HG03354 (cell line): ENCODE measurements at regions not wholly inside any gene's neighbourhood (a gene's known extent, or its start where the extent isn't known, plus 50 kb on each side); places are given as distances from the start of the nearest gene placed in this dataset.

Source experiments
- ATAC-seq: cut with Tn5 transposase; IDR thresholded peaks from one replicate; pipeline ENCODE4 v1.9.1; 2021; ENCODE audit warnings: mild to moderate bottlenecking; ENCODE audit not compliant: unreplicated experiment, poor library complexity, severe bottlenecking

DNA sequence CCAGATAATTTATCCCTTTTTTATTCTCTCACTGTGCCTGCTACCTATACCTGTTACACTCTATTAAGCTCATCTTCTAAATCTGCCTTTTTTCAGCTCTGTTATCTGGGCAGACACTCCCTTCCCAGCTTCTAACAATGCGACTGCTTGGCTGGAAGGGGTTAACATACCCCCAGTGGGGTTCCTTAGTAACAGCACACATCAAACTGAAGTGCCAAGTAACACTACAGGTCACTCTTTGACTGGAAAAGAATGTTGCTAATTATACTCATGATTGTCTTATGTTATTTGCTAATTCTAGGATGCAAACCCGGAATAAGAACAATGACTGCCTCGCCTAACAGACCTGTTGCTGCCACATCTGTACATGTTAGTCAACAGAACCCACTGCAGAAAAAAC, 203.5 kb downstream of the EPM2A start:
- ATAC-seq: no peak

DNA sequence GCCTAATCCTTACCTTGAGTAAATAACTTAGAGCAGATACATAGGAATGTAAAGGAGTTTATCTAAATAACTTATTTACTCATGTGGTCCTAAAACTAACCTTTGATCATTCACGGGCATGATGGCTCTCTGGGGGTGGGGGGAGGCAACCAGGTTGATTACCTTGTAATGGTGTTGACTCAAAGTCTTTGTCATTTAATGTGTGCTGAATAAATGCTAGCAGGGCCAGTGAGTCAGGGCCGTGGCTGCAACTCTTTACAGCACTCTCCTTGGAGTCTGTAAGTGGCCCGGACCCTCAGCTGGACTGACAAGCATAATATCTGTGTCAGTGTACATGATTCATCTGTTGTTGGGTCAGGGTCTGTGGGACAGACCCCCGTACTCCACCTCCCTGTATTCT, 203.0 kb downstream of the EPM2A start:
- no peak for ATAC-seq

DNA sequence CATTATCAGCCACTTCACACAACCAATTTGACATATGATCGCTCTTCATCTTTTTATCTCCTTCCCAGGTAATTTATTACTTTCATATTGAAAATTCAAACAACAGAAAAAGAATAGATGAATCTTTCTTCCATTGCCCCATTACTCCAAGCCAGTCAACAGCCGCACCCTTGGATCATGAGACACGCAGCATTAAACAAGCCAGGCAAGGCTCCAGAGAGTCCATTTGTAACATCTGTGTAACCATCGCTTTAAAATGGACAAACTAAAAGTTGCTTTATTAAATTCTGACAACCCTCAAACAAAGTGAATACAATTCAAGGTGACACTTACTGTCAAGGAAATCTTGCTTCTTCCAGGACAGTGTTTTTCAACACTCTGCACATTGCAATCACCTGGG, 200.3 kb downstream of the EPM2A start:
- no peak for ATAC-seq

DNA sequence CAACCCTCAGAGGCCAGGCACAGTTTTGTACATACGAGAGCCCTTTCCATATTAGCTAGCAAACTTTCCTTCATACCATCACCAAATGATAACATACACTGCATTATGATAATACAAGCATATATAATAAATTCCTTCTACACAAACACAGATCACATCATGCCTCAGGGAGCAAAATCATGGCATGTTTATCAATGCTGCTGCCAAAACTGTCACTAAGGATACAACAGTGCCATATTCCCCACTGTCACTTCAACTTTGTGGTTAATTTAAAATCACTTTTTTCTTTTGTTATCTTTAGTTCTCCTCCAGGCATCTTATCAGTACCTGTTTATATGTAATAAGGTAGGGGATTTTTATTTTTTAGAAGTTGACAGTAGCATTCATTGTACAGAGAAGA, 196.3 kb downstream of the EPM2A start:
- no peak for ATAC-seq

DNA sequence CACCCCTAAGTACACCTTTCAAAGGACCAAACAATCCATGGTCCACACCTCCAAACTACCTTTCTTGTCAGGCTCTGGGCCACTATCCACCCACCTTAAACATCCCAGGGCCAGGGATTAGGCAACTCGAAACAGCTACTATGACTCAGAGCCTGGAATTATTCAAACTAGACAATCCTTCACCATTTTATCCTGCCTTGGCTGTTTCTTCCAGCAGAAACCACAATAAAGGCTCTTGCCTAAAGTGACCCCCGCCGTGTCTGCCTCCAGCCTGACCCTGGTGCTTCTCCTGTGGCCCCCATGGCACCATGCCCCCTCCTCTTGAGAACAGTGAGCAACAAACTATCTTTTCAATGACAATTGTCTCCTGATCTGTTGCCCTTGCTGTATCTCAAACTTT, 195.5 kb downstream of the EPM2A start:
- no peak for ATAC-seq

DNA sequence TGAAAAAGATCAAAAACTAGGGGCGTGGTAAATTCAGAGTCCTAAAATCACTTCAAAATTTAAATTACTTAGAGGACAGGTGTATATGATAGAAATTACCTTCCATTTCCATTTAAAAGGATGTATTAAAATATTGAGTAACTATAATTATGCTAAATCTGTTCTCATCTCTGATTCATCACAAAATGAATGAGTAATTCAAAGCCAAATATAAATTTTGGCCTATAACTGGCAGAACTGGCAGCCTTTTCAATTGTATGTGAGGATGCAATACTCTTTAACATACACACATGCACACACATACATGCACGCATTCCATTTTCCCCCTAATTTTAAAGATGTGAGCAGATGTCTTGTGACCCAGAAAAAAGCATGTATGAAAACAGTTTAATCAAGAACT, 194.6 kb downstream of the EPM2A start:
- no peak for ATAC-seq

DNA sequence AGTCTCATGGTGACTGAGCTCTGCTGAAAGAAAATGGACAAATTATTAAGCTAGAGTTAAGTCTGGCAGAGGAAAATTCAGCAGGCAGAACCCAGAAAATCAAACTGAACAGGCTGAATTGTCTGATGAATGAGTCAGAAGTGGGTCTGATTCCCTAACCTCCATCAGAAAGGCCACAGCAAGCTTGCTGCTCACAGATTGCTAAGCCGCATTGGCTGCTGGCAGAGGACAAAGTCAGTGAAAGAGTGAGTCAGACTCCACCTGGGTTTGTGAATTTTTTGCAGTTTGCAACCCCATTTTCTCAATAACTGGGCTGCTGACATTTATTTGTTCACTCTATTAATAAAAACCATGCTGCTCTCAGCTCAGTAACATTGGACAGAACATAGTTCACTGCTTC, 191.3 kb downstream of the EPM2A start:
- no peak for ATAC-seq

DNA sequence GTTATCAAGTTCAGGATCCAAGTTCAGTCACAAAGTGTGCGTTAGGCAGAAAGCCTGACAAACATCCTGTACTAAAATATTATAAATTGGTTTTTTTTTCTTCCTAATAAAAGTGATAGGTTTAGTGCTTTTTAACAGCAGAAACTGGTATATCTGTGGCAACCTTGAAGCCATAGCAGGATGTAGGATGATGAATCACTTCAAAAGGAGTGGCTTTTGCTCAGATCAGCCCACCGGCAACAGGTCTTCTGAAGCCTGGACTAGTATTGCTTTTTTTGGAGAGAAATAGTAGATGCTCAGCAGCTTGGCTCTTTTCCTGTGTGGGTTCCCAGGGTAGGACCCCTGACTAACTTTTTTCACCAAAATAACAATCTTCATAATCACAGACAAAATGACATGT, 190.8 kb downstream of the EPM2A start:
- no peak for ATAC-seq

DNA sequence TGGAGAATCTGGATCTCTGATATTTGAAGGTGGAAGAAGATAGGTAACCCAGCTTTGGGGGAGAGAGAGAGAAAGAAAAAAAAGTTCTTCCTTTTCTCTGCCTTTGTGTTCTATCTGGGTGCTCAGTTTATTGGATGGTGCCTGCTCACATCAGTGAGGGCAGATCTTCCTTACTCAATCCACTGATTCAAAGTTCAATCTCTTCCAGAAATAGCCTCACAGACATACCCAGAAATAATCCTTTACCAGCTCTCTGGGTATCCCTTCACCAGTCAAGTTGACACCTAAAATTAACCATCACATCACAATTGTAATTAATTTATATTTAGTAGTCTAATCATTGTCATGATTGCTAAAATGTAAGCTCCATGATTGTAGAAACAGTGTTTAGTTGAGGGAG, 189.1 kb downstream of the EPM2A start:
- no peak for ATAC-seq

DNA sequence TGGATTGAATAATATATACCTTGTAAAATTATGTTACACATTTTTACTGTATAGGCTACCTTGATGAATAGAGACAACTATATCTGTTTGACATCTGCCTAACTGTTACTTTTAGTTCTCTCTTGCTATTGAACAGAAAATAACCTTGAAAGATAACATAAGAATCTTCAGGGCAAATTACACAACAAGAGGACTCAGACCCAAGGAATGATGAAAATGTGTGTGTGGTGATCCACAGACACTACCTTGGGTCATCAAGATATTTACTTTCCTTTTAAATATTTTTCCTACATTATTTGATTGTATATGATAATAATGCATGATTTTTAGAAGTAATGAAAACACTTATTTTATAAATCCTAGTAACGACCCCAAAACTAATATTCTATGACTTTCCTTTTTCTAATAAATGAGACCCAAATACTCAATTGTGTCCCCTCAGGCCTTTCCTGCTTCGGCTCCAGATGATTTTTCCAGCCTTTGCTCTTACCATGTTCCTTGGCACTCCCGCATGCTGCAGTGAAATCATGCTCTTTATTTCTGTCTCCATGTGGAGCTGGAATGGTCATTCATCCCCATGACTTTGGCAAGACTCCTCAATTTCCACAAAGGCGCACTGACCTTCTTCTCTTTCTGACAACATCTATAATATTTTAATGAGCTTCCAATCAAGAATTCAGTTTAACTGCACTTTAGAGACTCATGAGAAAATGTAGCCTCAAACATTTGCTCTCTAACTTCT, 187.6 kb downstream of the EPM2A start:
- no peak for ATAC-seq

DNA sequence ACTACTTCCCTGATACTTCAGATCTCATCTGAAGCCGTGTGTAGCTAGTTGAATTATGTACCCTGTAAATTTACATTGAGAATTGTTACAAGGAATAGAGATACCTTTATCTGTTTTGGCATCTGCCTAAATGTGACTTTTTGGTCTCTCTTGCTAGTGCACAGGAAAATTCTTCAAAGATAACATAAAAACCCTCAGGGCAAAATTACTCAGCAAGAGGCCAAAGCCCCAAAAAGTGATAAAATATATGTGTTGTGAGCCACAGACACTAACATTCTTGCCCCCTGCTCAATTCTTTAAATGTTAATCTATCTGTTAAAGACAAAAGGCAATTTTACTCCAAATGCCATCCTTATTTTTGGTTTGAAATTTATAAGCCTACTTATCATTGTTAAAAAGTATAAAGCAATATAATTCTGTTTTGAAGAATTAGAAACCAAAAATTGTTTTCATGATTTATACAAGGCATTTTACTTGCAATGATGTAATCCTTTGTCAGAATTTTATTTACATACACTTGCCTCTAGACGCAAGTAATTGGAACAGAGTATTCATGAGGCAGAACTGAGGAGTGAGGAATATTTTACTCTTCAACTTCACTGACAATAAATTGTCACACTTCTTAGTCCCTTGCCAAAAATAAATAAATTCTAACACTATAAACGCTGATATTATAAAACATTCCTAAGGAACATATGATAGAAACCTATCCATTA, 186.2 kb downstream of the EPM2A start:
- ATAC-seq: no peak

DNA sequence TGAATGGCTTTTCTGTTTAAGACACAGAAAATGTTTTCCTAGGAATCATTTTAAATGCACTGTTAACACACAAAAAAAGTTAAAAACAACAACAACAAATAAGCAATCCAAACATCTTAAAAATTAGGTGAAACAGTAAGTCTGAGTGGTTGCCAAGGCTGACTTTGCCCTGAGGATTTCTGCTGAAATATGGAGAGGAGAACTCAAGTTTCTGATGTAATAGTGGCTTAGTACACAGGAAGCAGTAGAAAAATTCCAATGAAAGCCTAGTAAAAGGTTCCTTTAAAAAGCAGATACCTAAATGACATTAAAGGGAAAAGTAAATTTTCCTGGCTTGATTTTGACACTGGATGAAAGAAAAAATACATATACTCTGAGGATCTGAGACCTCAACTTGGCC, 184.2 kb downstream of the EPM2A start:
- ATAC-seq: no peak

DNA sequence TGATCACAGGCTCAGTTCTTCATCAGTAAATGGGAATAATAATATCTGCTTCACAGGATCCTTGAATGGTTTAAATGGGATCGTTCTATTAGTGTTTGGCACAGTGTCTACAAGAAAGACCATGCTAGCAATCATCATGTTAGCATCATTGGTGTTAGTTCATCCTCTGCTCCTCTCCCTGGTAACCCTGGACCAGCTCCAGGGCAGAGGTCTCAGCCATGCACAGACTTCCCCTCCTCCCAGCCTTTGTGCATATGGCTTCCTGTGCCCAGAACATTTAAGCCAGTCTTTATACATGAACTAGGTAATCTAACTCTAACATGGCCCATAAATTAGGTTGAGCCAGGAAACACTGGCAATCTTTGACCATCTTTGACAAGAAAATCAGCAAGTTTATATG, 180.2 kb downstream of the EPM2A start:
- ATAC-seq: no peak

DNA sequence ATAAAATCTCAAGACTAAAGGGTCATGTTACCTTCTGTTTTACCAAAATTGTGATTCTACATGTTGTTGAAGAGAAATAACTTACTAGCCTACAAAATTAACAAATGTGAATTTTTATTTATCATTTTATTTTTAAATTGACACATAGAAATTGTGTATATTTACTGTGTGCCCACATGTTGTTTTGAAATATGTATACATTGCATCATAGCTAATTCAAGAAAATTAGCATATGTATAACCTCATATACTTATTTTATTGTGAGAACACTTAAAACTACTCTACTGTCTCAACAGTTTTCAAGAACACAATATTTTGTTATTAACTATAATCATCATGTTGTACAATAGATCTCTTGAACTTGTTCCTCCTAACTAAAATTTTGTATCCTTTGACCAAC, 177.8 kb downstream of the EPM2A start:
- no peak for ATAC-seq

DNA sequence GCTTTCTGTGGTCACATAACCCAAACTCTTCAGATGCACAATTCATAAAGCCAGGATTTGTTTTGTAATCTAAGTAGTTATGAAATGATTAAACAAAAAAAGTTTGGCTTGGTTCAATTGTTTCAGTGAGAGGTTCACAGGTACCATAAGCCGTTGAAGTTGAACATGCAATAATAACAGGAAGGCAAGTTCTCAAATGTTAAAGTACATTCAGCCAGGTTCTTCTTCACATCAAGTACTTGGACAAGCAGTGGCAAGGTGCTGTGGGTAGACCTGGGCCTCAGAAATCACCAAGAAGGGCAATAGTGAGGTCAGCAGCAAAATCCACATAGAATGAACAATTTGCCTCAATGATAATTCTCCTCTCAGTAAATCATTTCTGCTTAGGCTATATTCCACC, 175.5 kb downstream of the EPM2A start:
- ATAC-seq: no peak

DNA sequence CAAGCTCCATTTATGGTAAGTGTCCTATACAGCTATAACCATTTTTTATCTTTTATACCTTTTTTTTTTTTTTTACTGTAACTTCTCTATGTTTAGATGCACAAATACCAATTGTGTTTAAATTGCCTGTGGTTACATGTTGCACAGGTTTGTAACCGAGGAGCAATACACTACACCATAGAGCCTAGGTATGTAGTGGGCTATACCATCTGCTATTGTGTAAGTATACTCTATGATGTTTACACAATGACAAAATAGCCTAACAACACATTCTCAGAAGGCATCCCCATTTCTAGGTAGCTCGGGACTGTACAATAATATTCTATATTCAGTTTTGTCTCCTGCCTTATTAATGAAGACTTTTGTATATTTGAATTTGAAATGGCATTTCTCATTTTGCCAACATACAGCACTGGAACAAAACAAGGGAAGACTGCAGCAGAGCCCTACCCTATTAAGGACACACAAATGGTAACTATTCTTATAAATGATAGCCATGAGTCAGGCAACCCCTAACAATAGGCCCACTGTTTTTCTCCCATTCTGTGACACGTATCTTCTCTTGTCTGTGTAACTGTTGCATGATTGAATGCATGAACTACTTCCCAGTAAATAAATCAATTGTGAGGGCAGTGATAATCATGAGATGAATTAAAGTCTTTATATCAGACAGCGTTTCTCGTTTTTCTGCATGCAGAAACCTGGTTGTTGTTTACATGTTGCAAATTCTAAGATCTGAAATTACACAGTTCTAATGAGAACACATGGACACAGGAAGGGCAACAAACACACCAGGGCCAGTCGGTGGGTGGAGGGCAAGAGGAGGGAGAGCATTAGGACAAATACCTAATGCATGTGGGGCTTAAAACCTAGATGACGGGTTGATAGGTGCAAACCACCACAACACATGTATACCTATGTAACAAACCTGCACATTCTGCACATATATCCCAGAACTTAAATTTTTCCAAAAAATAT, 173.9 kb downstream of the EPM2A start:
- ATAC-seq: no peak

DNA sequence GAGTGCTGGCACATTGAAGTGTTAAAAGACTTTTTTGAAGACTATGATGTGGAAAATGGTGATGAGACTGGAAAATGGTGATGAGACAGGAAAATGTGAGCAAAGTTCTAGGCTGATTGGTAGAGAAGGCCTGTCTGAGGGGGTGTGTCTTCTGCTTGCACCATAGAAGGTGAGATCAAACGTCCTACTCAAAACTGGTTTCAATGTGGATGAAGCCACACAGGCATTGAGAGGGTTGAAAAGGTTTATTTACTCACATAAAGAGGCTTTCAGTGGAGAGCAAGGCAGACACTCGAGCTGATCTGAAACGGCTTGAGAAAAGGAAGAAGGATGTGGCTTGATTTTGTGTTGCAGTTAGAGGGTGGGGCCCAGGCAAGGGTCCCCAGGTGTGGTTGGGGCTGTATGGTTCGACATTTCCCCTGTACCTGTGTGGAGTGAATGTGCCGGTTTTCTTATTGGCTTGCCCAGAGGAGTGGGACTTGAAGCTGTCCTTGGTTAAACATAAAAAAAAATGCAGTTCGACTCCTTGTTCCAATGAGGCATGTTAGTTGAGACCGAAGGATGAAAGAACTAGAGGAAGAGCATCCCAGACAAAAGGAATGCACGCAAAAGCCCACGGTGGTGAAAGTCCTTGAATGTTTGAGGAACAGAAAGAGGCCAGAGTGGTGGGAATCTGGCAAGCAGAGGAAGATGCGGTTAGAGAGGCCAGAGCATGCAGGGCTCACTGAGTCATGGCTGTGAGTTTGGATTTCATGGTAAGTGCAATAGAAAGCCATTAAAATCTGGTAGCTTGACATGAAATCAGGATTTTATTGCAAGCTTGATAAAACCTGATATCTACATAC, 172.3 kb downstream of the EPM2A start:
- ATAC-seq: no peak

DNA sequence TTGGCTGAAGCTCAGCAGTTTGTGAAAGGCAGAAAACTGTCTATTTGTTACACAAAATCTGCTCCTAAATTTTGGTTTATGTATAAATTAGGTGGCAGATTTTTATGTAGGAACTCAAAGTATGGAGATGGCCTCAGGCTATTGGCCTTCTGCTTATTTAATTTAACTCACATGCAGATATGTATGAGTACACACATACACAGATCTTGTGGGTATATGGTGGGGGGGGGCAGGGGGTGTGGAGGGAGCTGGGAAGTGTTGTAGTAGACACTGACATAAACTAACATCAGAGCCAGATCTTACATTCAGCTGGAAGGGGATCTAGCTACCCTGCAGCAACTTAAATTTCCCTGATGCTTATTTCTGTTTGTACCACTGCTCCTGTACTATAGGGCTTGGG, 170.8 kb downstream of the EPM2A start:
- ATAC-seq: no peak

DNA sequence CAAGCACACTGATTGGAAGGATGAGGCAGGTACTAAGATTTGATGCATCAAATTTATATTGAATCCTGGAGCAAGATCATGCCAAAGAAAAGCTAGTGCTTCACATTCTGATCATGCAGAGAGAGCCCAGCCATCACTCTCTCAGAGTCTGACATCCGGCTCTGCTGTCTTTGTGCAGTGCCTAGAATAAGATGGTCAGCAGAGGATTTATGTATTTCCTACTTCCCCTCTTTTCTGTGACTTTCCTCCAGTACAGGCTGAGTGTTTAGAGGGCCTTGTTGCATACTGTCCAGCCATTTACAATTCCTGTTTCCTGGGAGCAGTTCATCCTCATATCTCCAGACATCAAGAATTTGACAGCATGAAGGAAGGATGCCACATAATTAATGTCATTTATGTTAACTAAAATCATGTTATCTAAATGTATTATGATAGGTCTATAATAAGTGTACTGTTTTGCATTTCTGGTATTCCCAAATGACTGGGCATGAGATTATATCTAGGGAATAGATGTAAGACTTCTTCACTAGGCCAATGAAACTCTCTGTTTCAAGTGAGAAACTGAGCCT, 167.6 kb downstream of the EPM2A start:
- no peak for ATAC-seq
